Keratinocyte (primary cell): ENCODE measurements at regions not wholly inside any gene's neighbourhood (a gene's known extent, or its start where the extent isn't known, plus 50 kb on each side); places are given as distances from the start of the nearest gene placed in this dataset.

Source experiments
- DNase-seq: peaks from one replicate; pipeline ENCODE4 v3.0.0-alpha.2; 2011; ENCODE audit warnings: low read depth, missing footprints, low spot score
- FAIRE-seq: peaks from 2 replicates; lab custom pipeline; 2011; peaks lifted over from hg19 to GRCh38; lab: Jason Lieb, UNC
- H2AFZ ChIP-seq: 2 replicates; pipeline ENCODE4 v1.6.0; 2012; ENCODE audit warnings: low read length, control low read depth, inconsistent platforms; ENCODE audit not compliant: control insufficient read depth
- H3K27ac ChIP-seq: 2 replicates; pipeline ENCODE4 v1.5.1; 2011; ENCODE audit warnings: low read length; ENCODE audit not compliant: control insufficient read depth, insufficient read depth
- H3K27me3 ChIP-seq: 3 replicates; pipeline ENCODE4 v1.6.0; 2011; ENCODE audit warnings: low read length; ENCODE audit not compliant: control insufficient read depth, insufficient read depth; ENCODE audit errors: extremely low read depth
- H3K36me3 ChIP-seq, 2 experiments: 2 replicates in 1 of 2; 3 replicates in 1 of 2; pipeline ENCODE4 v1.5.1; 2011; ENCODE audit warnings: low read length in 2 of 2, mild to moderate bottlenecking in 1 of 2; ENCODE audit not compliant: control insufficient read depth in 2 of 2, insufficient read depth in 2 of 2; ENCODE audit errors: extremely low read depth in 1 of 2
- H3K4me1 ChIP-seq: 3 replicates; pipeline ENCODE4 v1.5.1; 2011; ENCODE audit warnings: low read length; ENCODE audit not compliant: control insufficient read depth, insufficient read depth; ENCODE audit errors: extremely low read depth
- H3K4me2 ChIP-seq: 3 replicates; pipeline ENCODE4 v1.6.0; 2011; ENCODE audit warnings: low read depth, low read length; ENCODE audit not compliant: control insufficient read depth, insufficient read depth; ENCODE audit errors: extremely low read depth
- H3K4me3 ChIP-seq, 3 experiments: fragments of 200-600 bp in 1 of 3; sonication (generic) in 1 of 3; 2 replicates in 2 of 3; 3 replicates in 1 of 3; pipeline ENCODE4 v1.5.1; 2011 to 2016; ENCODE audit warnings: low read length in 3 of 3, mild to moderate bottlenecking in 3 of 3, control low read depth in 2 of 3, inconsistent platforms in 1 of 3, low read depth in 1 of 3, mixed read lengths in 1 of 3, mixed run types in 1 of 3, moderate library complexity in 1 of 3; ENCODE audit not compliant: control insufficient read depth in 2 of 3, insufficient read depth in 2 of 3; ENCODE audit errors: extremely low read depth in 1 of 3
- H3K79me2 ChIP-seq: 2 replicates; pipeline ENCODE4 v1.6.0; 2012; ENCODE audit warnings: low read length; ENCODE audit not compliant: control insufficient read depth, insufficient read depth
- H3K9ac ChIP-seq: 3 replicates; pipeline ENCODE4 v1.6.0; 2011; ENCODE audit warnings: low read length; ENCODE audit not compliant: control insufficient read depth, insufficient read depth; ENCODE audit errors: extremely low read depth
- H3K9me1 ChIP-seq: 3 replicates; pipeline ENCODE4 v1.6.0; 2011; ENCODE audit warnings: low read length; ENCODE audit not compliant: control insufficient read depth, insufficient read depth; ENCODE audit errors: extremely low read depth
- H3K9me3 ChIP-seq: 2 replicates; pipeline ENCODE4 v1.5.1; 2012; ENCODE audit warnings: low read depth, low read length; ENCODE audit not compliant: control insufficient read depth
- H4K20me1 ChIP-seq: 3 replicates; pipeline ENCODE4 v1.6.0; 2011; ENCODE audit warnings: low read length; ENCODE audit not compliant: control insufficient read depth, insufficient read depth; ENCODE audit errors: extremely low read depth
- EZH2 ChIP-seq: IDR thresholded peaks from one replicate; pipeline ENCODE4 v1.6.1; 2012; ENCODE audit warnings: inconsistent platforms, mild to moderate bottlenecking, low read length, moderate library complexity
- dilution Hi-C: fragments of 300-500 bp; cut with MboI; formaldehyde crosslinking; loops from one replicate; pipeline ENCODE4 v1.7.0; 2020; ENCODE audit warnings: low sequenced_read_pairs; ENCODE audit not compliant: extremely low pct_ligation_motif_present
- TF ChIP-seq, protein P1 (sequence below), 3 experiments: IDR thresholded peaks in 1 of 3; conservative IDR thresholded peaks in 1 of 3; optimal IDR thresholded peaks in 1 of 3; 2 replicates in 2 of 3; 3 replicates in 1 of 3; pipeline versions ENCODE3 to v1.5.1; 2011; ENCODE audit warnings: low read length in 3 of 3, mild to moderate bottlenecking in 3 of 3, moderate library complexity in 2 of 3, control low read depth in 1 of 3, inconsistent platforms in 1 of 3; ENCODE audit not compliant: insufficient read depth in 2 of 3; ENCODE audit errors: extremely low read depth in 1 of 3

DNA sequence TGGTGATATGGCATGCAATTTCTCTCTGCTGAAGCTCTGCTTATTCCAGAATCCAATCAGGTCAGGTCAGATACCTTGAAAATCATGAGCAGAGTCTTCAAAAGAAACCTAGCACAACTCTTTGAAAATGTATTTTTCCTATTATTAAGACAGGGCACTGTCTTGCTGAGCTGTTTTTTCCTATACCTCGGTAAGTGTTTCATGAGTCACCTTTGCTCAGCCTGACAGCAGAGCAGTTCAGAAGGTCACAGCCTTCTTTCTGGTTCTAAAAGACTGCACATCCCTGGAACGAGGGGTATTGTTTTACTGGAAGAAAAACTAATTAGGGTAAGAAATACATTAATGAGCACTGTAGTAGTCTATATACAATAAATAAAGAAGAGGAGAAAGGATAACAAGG is 422.0 kb downstream of the SOX2 start:
- H3K4me2 ChIP-seq = no peak overlapping the region
- H3K9me1 ChIP-seq = no peaks in the 10 kb centered on the region
- H3K9ac ChIP-seq = no peak overlapping the region
- H3K27me3 ChIP-seq = no peaks in the 10 kb centered on the region
- H3K27ac ChIP-seq = no peak overlapping the region
- no peak overlapping the region for H2AFZ ChIP-seq
- DNase-seq (no peak), FAIRE-seq (no peak)
- no peaks in the 10 kb centered on the region for H4K20me1 ChIP-seq
- H3K4me1 ChIP-seq = no peaks in the 10 kb centered on the region
- no peaks in the 10 kb centered on the region for H3K9me3 ChIP-seq
- H3K36me3 ChIP-seq = no peaks in the 10 kb centered on the region
- H3K4me3 ChIP-seq = no peak overlapping the region
- TF ChIP-seq, protein P1, sequence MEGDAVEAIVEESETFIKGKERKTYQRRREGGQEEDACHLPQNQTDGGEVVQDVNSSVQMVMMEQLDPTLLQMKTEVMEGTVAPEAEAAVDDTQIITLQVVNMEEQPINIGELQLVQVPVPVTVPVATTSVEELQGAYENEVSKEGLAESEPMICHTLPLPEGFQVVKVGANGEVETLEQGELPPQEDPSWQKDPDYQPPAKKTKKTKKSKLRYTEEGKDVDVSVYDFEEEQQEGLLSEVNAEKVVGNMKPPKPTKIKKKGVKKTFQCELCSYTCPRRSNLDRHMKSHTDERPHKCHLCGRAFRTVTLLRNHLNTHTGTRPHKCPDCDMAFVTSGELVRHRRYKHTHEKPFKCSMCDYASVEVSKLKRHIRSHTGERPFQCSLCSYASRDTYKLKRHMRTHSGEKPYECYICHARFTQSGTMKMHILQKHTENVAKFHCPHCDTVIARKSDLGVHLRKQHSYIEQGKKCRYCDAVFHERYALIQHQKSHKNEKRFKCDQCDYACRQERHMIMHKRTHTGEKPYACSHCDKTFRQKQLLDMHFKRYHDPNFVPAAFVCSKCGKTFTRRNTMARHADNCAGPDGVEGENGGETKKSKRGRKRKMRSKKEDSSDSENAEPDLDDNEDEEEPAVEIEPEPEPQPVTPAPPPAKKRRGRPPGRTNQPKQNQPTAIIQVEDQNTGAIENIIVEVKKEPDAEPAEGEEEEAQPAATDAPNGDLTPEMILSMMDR (optimal IDR thresholded peaks at IDR 0.05 in 1 of 3, IDR thresholded peaks at IDR 0.05 in 1 of 3, conservative IDR thresholded peaks at IDR 0.05 in 1 of 3; ENCODE audit: extremely low read depth in 1 of 3, insufficient read depth in 2 of 3, low read length in 3 of 3) = no peak
- TF ChIP-seq EZH2 = no peak
- H3K79me2 ChIP-seq = no peaks in the 10 kb centered on the region
- dilution Hi-C loops = no loop called here

DNA sequence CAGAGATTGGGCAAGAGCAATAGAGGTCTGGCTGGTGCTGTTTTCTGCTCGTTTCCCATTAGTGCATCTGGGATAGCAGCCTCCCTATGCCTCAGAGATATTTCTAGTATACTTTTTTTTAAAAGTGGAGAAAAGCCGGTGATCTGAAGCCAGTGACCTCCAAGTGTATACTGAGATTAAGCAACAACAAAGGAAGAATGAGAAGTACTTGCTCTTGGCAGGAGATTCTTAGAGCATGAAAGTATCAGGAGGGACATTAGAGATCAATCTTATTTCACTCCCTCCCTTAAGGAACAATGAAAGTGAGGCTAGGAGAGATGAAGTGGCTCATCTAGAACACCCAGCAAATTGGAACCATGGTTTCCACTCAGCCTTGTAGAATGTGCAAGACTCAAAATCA is 423.3 kb downstream of the SOX2 start:
- DNase-seq (no peak), FAIRE-seq (no peak)
- no peaks in the 10 kb centered on the region for H3K9me3 ChIP-seq
- no peak overlapping the region for H3K4me3 ChIP-seq
- H3K79me2 ChIP-seq = no peaks in the 10 kb centered on the region
- no peaks in the 10 kb centered on the region for H3K4me1 ChIP-seq
- H3K9ac ChIP-seq = no peak overlapping the region
- H3K9me1 ChIP-seq = no peaks in the 10 kb centered on the region
- no peak overlapping the region for H3K4me2 ChIP-seq
- TF ChIP-seq, protein P1 (optimal IDR thresholded peaks at IDR 0.05 in 1 of 3, IDR thresholded peaks at IDR 0.05 in 1 of 3, conservative IDR thresholded peaks at IDR 0.05 in 1 of 3; ENCODE audit: extremely low read depth in 1 of 3, insufficient read depth in 2 of 3, low read length in 3 of 3) = no peak
- no peak overlapping the region for H2AFZ ChIP-seq
- H3K27ac ChIP-seq = no peak overlapping the region
- H3K27me3 ChIP-seq = no peaks in the 10 kb centered on the region
- dilution Hi-C loops = no loop called here
- no peaks in the 10 kb centered on the region for H4K20me1 ChIP-seq
- no peaks in the 10 kb centered on the region for H3K36me3 ChIP-seq
